ENCODE measurements at regions not wholly inside any gene's neighbourhood (a gene's known extent, or its start where the extent isn't known, plus 50 kb on each side); places are given as distances from the start of the nearest gene placed in this dataset.

DNA sequence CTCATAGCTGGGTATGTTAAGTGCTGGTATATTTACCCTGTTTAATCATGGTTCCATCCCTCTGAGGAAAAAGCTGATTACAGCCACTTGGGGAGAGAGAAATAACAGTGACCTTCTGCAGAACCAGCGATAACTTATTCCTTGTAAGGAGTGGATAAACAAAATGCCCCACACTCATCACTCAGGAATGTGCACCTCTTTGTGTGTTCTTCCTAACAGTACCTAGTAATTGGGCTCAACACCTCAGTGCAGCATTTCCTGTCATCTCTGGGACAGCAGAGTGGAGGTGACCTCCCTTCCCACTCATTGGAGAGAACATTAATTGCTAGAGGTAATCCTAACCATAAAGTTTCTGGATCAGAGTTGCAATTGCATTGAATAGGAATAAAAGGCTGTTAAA, 112.5 kb upstream of the F3 start:
- ATAC-seq (no peak), DNase-seq (no peak)
- Histone ChIP-seq H3K9me3 (no peaks in the 10 kb centered on the region), H3K36me3 (no peaks in the 10 kb centered on the region), H3K4me1 (no peaks in the 10 kb centered on the region), H3K27ac (no peak overlapping the region), H3K4me3 (no peak overlapping the region), H3K27me3 (no peaks in the 10 kb centered on the region)
- TF ChIP-seq, protein P1, sequence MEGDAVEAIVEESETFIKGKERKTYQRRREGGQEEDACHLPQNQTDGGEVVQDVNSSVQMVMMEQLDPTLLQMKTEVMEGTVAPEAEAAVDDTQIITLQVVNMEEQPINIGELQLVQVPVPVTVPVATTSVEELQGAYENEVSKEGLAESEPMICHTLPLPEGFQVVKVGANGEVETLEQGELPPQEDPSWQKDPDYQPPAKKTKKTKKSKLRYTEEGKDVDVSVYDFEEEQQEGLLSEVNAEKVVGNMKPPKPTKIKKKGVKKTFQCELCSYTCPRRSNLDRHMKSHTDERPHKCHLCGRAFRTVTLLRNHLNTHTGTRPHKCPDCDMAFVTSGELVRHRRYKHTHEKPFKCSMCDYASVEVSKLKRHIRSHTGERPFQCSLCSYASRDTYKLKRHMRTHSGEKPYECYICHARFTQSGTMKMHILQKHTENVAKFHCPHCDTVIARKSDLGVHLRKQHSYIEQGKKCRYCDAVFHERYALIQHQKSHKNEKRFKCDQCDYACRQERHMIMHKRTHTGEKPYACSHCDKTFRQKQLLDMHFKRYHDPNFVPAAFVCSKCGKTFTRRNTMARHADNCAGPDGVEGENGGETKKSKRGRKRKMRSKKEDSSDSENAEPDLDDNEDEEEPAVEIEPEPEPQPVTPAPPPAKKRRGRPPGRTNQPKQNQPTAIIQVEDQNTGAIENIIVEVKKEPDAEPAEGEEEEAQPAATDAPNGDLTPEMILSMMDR (IDR thresholded peaks at IDR 0.05 in 4 of 5, conservative IDR thresholded peaks at IDR 0.05 in 1 of 5) = no peak
- no peak for TF ChIP-seq POLR2A (IDR thresholded peaks at IDR 0.05)
- intact Hi-C loops (cut with DNase I; ENCODE audit: low total_unique reads) = no loop called here
- in situ Hi-C loops (cut with MboI; ENCODE audit: low sequenced_read_pairs in 4 of 4) = no loop called here

DNA sequence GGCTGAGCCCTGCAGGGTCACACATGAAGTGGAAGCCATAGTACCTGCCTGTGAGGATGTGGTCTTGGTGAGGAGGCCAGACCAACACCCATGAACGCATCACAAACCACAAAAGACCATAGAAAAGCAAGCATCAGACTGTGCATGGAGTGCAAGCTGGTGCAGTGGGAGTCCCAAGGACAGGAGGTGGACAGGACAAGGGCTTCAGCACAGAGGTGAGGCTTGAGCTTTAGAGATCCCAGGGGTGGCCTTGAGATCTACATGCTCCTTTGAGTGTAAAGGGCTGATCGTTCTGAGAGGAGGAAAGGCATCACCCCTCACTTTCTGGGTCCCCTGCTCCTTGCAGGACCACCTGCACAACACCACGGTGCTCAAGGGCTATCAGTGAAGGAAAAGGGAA, 111.9 kb upstream of the F3 start:
- Histone ChIP-seq H3K4me1 (no peaks in the 10 kb centered on the region), H3K4me3 (no peak overlapping the region), H3K27ac (no peak overlapping the region), H3K9me3 (no peaks in the 10 kb centered on the region), H3K36me3 (no peaks in the 10 kb centered on the region), H3K27me3 (peaks cover 0 to 3% (median 0%) of the 10 kb centered on the region in 3 donors)
- no peak for DNase-seq
- in situ Hi-C loops (cut with MboI; ENCODE audit: low sequenced_read_pairs in 4 of 4) (no loop called here), intact Hi-C loops (cut with DNase I; ENCODE audit: low total_unique reads) (no loop called here)
- no peak for ATAC-seq
- TF ChIP-seq POLR2A (IDR thresholded peaks at IDR 0.05) = no peak
- TF ChIP-seq, protein P1 (IDR thresholded peaks at IDR 0.05 in 4 of 5, conservative IDR thresholded peaks at IDR 0.05 in 1 of 5) = no peak

DNA sequence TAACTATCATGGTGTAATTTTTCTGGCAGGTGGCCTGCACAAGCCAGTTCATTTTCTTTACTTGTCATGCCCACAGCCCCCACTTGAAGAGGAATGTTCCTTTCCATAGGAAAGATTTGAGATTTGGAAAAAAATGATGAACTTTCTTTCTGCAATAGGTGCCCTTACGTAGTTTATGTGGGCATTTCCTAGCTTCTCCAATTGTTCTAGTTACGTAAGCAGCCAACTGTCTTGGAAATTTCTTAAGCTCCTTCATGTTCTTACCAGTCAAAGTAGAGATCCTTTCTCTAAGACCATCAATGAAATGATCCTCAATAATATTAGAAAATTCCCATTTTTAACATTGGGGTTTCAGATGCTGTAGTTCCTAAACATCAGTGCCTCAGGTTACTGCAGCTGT, 109.5 kb upstream of the F3 start:
- no peaks in the 10 kb centered on the region for H3K4me1 ChIP-seq
- H3K9me3 ChIP-seq = no peaks in the 10 kb centered on the region
- DNase-seq = no peak
- H3K4me3 ChIP-seq = no peak overlapping the region
- H3K27me3 ChIP-seq = peaks cover 0 to 3% (median 0%) of the 10 kb centered on the region in 3 donors
- intact Hi-C loops (cut with DNase I; ENCODE audit: low total_unique reads) (no loop called here), in situ Hi-C loops (cut with MboI; ENCODE audit: low sequenced_read_pairs in 4 of 4) (no loop called here)
- H3K27ac ChIP-seq = no peak overlapping the region
- no peak for ATAC-seq
- TF ChIP-seq POLR2A (IDR thresholded peaks at IDR 0.05) = no peak
- TF ChIP-seq, protein P1 (IDR thresholded peaks at IDR 0.05 in 4 of 5, conservative IDR thresholded peaks at IDR 0.05 in 1 of 5) = no peak
- no peaks in the 10 kb centered on the region for H3K36me3 ChIP-seq

DNA sequence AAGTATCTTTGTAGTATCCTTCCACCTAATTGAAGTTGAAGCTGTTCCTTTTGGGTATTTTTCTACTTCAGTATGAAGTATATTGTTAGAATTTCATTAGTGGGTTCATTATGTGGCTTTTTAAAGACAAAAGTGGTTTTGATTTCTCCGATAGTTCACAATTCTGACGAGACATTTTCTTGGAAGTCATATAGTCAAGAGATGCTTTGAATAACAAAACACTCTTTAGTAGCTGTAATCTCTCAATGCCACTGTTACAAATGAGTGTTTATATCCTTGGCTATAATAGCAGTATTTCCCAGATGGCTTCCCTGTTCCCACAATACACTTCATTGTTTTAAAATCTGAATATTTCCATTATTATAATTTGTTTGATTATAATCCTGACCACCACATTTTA, 108.7 kb upstream of the F3 start:
- no peaks in the 10 kb centered on the region for H3K9me3 ChIP-seq
- in situ Hi-C loops (cut with MboI; ENCODE audit: low sequenced_read_pairs in 4 of 4) = no loop called here
- H3K36me3 ChIP-seq = no peaks in the 10 kb centered on the region
- DNase-seq (no peak), ATAC-seq (no peak)
- peaks cover 0 to 3% (median 0%) of the 10 kb centered on the region in 3 donors for H3K27me3 ChIP-seq
- intact Hi-C loops (cut with DNase I; ENCODE audit: low total_unique reads) = no loop called here
- no peaks in the 10 kb centered on the region for H3K4me1 ChIP-seq
- H3K4me3 ChIP-seq = no peak overlapping the region
- TF ChIP-seq, protein P1 (IDR thresholded peaks at IDR 0.05 in 4 of 5, conservative IDR thresholded peaks at IDR 0.05 in 1 of 5) = no peak
- no peak for TF ChIP-seq POLR2A (IDR thresholded peaks at IDR 0.05)
- no peak overlapping the region for H3K27ac ChIP-seq
